ENCODE measurements at regions not wholly inside any gene's neighbourhood (a gene's known extent, or its start where the extent isn't known, plus 50 kb on each side); places are given as distances from the start of the nearest gene placed in this dataset.

- TF ChIP-seq CTCF (conservative IDR thresholded peaks at IDR 0.05; ENCODE audit: low read depth, low read length) (no peak), EZH2phosphoT487 (IDR thresholded peaks at IDR 0.05; ENCODE audit: borderline replicate concordance, low read length) (no peak), EZH2 (IDR thresholded peaks at IDR 0.05; ENCODE audit: low read length, unreplicated experiment) (no peak)
Observed at GRCh38 chr7:21338728-21339164, 89.1 kb upstream of the SP4 start.
